AG09319 (cell line): ENCODE measurements at regions not wholly inside any gene's neighbourhood (a gene's known extent, or its start where the extent isn't known, plus 50 kb on each side); places are given as distances from the start of the nearest gene placed in this dataset.

Source experiments
- DNase-seq: peaks from one replicate; pipeline ENCODE4 v3.0.0-alpha.2; 2010; ENCODE audit warnings: low read depth; ENCODE audit errors: extremely low read depth
- CTCF ChIP-seq: IDR thresholded peaks from 2 replicates; pipeline ENCODE4 v1.5.1; 2011; ENCODE audit warnings: low read depth, mild to moderate bottlenecking, inconsistent platforms, low read length, moderate library complexity

GRCh38 chr15:62795171-62795570 lies 247.4 kb upstream of the TPM1 start:
- DNase-seq: no peak

GRCh38 chr15:62795700-62796695 lies 246.5 kb upstream of the TPM1 start:
- TF ChIP-seq CTCF: no peak
- DNase-seq: no peak

More at GRCh38 chr15:62795171-62795570, 247.4 kb upstream of the TPM1 start:
- TF ChIP-seq CTCF: no peak

- no peak for DNase-seq
- no peak for TF ChIP-seq CTCF
Observed at GRCh38 chr15:62797171-62797570, 245.4 kb upstream of the TPM1 start.

- no peak for DNase-seq
- TF ChIP-seq CTCF: no peak
Observed at GRCh38 chr15:62798536-62798935, 244.0 kb upstream of the TPM1 start.

- no peak for TF ChIP-seq CTCF
- no peak for DNase-seq
Observed at GRCh38 chr15:62799037-62799436, 243.5 kb upstream of the TPM1 start.

- no peak for DNase-seq
- no peak for TF ChIP-seq CTCF
Observed at GRCh38 chr15:62799919-62800318, 242.6 kb upstream of the TPM1 start.

GRCh38 chr15:62802612-62803011 lies 239.9 kb upstream of the TPM1 start:
- no peak for DNase-seq
- TF ChIP-seq CTCF: no peak
